HFF-Myc (cell line): ENCODE measurements at regions not wholly inside any gene's neighbourhood (a gene's known extent, or its start where the extent isn't known, plus 50 kb on each side); places are given as distances from the start of the nearest gene placed in this dataset.

Experiments
- DNase-seq: peaks from one replicate; pipeline ENCODE4 v3.0.0-alpha.2; 2011; ENCODE audit warnings: low read depth; ENCODE audit errors: extremely low read depth
- H3K4me3 ChIP-seq: replicated peaks from 2 replicates; pipeline ENCODE4 v1.5.1; 2011; ENCODE audit warnings: low read depth, mild to moderate bottlenecking, control low read depth, low read length
- CTCF ChIP-seq: IDR thresholded peaks from 2 replicates; pipeline ENCODE4 v1.5.1; 2012; ENCODE audit warnings: mild to moderate bottlenecking, low read depth, low read length, control low read depth; ENCODE audit errors: missing control alignments

DNA sequence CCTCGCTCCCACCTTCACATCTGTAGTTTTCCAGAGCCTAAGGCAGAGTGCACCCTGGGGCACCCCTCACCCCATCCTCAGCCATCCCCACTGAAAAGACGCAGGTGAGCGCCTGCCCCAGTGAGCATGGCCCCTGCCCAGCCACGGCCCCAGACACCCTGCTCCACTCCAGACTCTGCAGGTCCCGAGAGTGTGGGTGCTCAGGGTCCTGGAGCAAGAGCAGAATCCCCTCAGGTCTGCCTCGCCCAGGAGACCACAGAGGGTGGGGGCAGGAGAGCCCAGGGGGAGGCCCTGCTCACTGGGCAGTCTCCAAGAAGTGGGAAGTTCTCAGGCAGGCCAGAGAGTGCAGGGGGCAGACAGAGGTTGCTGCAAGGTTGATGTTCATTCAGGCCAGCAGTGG lies 158.6 kb upstream of the PPP1R26 start:
- TF ChIP-seq CTCF: no peak
- no peak for DNase-seq
- no peak overlapping the region for H3K4me3 ChIP-seq

GRCh38 chr9:135321580-135321979 lies 158.0 kb upstream of the PPP1R26 start:
- no peak for DNase-seq
- no peak for TF ChIP-seq CTCF
- no peak overlapping the region for H3K4me3 ChIP-seq

DNA sequence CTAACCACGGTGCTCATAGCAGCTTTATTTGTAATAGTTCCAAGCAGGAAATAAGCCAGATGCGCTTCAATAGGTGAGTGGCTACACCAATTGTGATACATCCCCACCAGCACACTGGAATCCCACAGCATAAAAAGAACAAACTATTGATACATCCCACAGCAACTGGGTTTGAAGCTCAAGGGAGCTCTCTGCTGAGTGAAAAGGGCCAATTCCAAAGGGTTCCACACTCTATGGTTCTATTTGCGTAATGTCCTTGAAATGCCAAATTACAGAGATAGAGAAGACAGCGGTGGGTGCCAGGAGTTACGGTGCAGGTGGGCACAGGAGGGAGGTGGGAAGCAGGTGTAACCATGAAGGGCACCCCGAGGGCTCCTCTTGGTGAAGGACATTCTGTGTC lies 155.3 kb upstream of the PPP1R26 start:
- DNase-seq: no peak
- no peak overlapping the region for H3K4me3 ChIP-seq
- TF ChIP-seq CTCF: no peak

- H3K4me3 ChIP-seq: no peak overlapping the region
- TF ChIP-seq CTCF: no peak
- no peak for DNase-seq
These were observed 153.4 kb upstream of the PPP1R26 start for GRCh38 chr9:135326141-135326540.

DNA sequence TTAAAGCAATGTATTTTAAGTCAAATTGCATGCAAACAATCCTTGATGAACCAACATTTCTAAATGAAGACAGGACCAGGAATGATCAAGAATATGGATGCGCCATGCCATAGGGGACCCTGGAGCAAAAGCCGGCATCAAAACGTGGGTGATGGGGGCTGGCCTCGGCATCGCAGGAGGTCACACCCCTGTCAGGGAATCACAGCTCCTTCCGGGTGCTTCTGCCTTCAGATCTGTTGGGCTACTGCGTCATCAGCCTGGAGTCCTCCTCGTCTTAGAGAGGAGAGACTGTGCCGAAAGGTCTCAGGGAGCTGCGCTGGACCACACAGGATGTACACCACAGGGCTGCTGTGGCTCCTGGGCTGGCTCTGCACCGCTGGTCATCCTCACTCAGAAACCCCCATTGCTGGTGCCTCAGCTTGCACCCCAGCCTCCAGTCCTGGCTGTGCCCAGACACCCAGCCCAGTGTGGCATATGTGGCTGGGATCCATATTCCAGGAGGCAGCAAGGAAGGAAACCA lies 152.9 kb upstream of the PPP1R26 start:
- DNase-seq: no peak
- no peak overlapping the region for H3K4me3 ChIP-seq
- no peak for TF ChIP-seq CTCF

DNA sequence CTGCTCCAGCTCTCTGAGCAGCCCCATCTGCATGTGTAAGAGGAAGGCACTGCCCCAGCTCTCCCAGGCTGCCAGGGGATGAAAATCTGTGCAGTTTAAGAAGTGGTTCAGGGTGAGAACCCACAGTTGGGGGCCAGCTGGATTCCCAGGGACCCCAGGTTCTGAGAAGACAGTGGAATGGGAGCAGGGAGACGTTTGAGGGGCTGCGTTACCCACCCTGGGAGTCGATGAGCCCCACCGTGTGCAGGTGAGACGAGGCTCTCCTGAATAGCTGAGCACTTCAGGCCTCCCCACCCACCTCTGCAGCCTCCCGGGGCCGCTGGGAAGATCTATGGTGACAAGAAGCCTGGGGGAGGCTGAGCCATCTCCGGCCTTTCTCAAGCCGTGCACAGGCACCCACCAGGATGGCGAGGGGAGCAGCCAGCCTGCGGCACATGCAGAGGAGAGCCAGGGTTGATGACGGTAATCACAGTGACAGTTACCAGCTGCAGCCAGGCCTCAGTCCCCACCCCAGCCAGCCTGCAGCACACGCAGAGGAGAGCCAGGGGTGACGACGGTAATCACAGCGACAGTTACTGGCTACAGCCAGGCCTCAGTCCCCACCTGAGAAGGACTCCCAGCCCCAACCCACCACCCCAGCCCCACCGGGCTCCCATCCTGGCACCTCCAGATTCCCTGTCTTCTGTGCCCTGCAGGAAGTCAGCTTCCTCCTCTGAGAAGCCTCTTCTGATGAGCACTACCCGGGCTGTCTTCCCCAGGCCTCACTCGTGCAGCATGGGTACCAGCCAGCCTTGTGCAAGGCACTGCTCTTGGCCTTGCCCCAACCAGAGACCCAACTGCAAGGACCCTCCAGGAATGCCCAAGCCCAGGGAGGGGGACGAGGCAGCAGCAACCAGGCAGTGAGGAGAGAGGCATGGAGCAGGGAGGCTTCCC lies 150.8 kb upstream of the PPP1R26 start:
- DNase-seq: no peak
- H3K4me3 ChIP-seq: no peak overlapping the region
- no peak for TF ChIP-seq CTCF
